ENCODE measurements at regions not wholly inside any gene's neighbourhood (a gene's known extent, or its start where the extent isn't known, plus 50 kb on each side); places are given as distances from the start of the nearest gene placed in this dataset.

DNA sequence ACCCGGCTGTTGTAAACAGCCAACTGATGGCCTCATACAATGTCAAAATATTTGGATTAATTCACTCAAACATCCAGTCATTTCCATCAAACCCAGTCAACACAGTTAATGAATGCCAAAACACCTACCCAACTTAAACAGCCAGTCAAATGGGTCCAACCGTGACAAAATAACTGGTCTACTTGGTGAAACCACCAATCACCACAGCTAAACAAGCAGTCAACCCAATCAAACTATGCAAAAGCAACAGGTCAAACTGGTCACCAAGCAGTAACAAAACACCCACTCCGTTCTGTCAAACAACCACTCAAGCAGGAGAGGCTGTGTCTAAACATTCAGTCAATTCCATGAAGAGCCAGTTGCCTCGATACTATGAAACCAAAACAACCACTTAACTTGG lies 119.2 kb downstream of the FOXD2 start:
- H3K4me1 ChIP-seq (ENCODE audit: insufficient read depth, low read length): no peaks in the 10 kb centered on the region; the same call in 1 of the 2 replicates
- H3K36me3 ChIP-seq (ENCODE audit: insufficient read depth, low read depth, low read length): no peaks in the 10 kb centered on the region
- no peak overlapping the region for H3K4me3 ChIP-seq (ENCODE audit: low read length)
- H3K9ac ChIP-seq (ENCODE audit: low read depth, low read length): no peak overlapping the region
- H3K9me3 ChIP-seq (ENCODE audit: insufficient read depth, low read depth, low read length): no peaks in the 10 kb centered on the region
- H3K27ac ChIP-seq (ENCODE audit: low read length): no peak overlapping the region
- H3K27me3 ChIP-seq (ENCODE audit: insufficient read depth, low read length): peaks cover 30% of the 10 kb centered on the region; the same call in 1 of the 2 replicates

DNA sequence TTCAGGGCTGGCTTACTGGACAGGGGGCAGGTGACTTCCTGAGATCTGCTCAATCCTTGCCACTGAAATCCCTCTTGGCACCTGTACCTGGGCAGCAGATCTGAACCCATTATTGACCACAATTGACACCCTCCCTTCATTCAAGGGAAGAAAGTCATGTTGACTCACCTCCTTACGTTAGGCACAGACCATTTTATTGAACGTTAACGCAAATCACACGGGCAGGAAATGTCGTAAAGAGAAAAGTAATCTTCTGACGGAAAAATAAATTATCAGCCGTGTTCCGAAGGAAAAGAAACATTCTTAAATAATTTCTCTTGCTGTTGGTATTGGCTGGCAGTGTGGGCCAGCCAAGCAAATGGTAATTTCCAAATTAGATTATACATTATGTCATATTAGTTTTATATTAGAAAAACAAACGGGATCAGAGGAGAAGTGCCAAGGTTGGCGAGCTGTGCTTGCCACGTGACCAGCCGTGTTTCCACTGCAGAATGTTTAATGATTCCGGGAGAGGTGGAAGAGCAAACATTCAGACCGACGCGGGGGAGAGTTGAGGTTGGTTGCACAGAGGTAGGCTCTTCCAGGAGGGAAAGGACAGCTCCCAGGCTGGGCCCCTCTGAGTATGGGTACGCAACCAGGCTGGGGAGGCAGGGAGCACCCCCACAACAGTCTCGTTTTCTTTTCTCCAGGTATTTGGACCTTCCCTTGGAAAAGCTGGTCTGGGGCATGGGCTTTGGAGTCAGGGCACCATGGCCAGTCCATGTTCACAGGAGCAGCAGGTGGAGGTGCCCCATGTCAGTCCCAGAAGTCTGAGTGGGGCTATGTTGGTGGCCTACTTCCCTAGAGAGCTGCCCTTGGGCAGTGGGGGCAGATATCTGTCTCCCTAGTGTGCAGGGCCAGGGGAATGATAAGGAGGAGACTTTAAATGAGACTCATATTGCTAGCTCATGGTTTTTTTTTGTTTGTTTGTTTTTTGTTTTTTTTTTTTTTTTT lies 121.1 kb downstream of the FOXD2 start:
- no peaks in the 10 kb centered on the region for H3K9me3 ChIP-seq (ENCODE audit: insufficient read depth, low read depth, low read length)
- peaks cover 3% of the 10 kb centered on the region; the same call in 1 of the 2 replicates for H3K4me1 ChIP-seq (ENCODE audit: insufficient read depth, low read length)
- H3K27me3 ChIP-seq (ENCODE audit: insufficient read depth, low read length): peaks cover 40% of the 10 kb centered on the region
- no peak overlapping the region for H3K4me3 ChIP-seq (ENCODE audit: low read length)
- H3K9ac ChIP-seq (ENCODE audit: low read depth, low read length): no peak overlapping the region
- H3K36me3 ChIP-seq (ENCODE audit: insufficient read depth, low read depth, low read length): no peaks in the 10 kb centered on the region
- H3K27ac ChIP-seq (ENCODE audit: low read length): no peak overlapping the region

GRCh38 chr1:47559944-47560695 lies 122.3 kb downstream of the FOXD2 start:
- Histone ChIP-seq H3K27ac (ENCODE audit: low read length) (no peak overlapping the region), H3K4me1 (ENCODE audit: insufficient read depth, low read length) (peaks cover 12% of the 10 kb centered on the region; the same call in 1 of the 2 replicates), H3K27me3 (ENCODE audit: insufficient read depth, low read length) (peaks cover 33% of the 10 kb centered on the region; the same call in 1 of the 2 replicates), H3K36me3 (ENCODE audit: insufficient read depth, low read depth, low read length) (no peaks in the 10 kb centered on the region), H3K9me3 (ENCODE audit: insufficient read depth, low read depth, low read length) (no peaks in the 10 kb centered on the region), H3K4me3 (ENCODE audit: low read length) (no peak overlapping the region), H3K9ac (ENCODE audit: low read depth, low read length) (no peak overlapping the region)

DNA sequence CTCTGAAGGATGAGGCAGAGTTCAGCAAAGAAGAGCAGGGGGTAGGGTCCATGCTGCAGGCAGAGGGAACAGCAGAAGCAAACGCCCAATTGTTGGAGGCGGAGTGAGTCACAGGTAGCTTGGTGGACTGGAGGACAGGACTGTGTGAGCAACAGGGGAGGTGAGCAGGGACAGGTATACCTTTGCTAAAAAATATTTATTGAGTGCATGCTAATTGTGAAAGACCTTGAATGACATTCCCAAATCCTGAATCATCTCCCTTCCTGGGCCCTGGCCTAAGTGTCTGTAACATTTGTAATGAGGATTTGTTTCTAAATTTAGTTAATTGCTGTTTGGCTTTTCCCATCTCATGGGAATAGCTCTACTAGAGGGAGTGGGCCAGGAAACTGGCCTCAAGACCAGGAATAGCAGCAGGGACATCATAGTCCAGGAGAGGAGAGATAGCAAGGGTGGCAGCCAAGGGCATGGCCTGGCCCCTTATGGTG lies 123.7 kb downstream of the FOXD2 start:
- peaks cover 17% of the 10 kb centered on the region; the same call in 1 of the 2 replicates for H3K4me1 ChIP-seq (ENCODE audit: insufficient read depth, low read length)
- no peaks in the 10 kb centered on the region for H3K36me3 ChIP-seq (ENCODE audit: insufficient read depth, low read depth, low read length)
- H3K9ac ChIP-seq (ENCODE audit: low read depth, low read length): no peak overlapping the region
- H3K4me3 ChIP-seq (ENCODE audit: low read length): no peak overlapping the region
- no peaks in the 10 kb centered on the region for H3K9me3 ChIP-seq (ENCODE audit: insufficient read depth, low read depth, low read length)
- H3K27me3 ChIP-seq (ENCODE audit: insufficient read depth, low read length): peaks cover 30% of the 10 kb centered on the region; the same call in 1 of the 2 replicates
- H3K27ac ChIP-seq (ENCODE audit: low read length): no peak overlapping the region

- Histone ChIP-seq H3K36me3 (ENCODE audit: insufficient read depth, low read depth, low read length) (no peaks in the 10 kb centered on the region), H3K9ac (ENCODE audit: low read depth, low read length) (no peak overlapping the region), H3K4me3 (ENCODE audit: low read length) (no peak overlapping the region), H3K27me3 (ENCODE audit: insufficient read depth, low read length) (peaks cover 25% of the 10 kb centered on the region; the same call in 1 of the 2 replicates), H3K27ac (ENCODE audit: low read length) (no peak overlapping the region), H3K4me1 (ENCODE audit: insufficient read depth, low read length) (peaks cover 17% of the 10 kb centered on the region; the same call in 1 of the 2 replicates), H3K9me3 (ENCODE audit: insufficient read depth, low read depth, low read length) (no peaks in the 10 kb centered on the region)
Measured at GRCh38 chr1:47562147-47562546, 124.3 kb downstream of the FOXD2 start.

DNA sequence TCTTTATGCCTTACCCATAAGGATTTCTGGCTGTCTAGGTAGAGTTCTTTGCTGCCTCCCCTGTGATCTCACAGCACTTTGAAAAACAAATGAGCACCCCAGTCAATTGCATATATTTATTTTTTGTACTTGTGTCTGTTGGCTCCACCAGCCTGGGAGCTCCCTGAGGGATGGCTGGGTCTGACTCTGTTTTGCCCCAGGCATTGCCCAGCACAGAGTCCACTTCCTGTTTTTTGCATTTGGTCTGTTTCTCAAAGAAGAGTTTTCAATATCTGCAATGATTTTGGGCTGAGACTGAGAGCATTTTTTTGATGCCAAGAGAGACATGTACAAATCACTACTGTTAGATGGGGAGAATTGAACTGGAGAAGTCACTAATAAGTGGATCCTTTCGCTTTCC lies 125.0 kb downstream of the FOXD2 start:
- no peaks in the 10 kb centered on the region for H3K36me3 ChIP-seq (ENCODE audit: insufficient read depth, low read depth, low read length)
- H3K27ac ChIP-seq (ENCODE audit: low read length): no peak overlapping the region
- H3K4me3 ChIP-seq (ENCODE audit: low read length): no peak overlapping the region
- H3K9ac ChIP-seq (ENCODE audit: low read depth, low read length): no peak overlapping the region
- H3K4me1 ChIP-seq (ENCODE audit: insufficient read depth, low read length): peaks cover 17% of the 10 kb centered on the region; the same call in 1 of the 2 replicates
- no peaks in the 10 kb centered on the region for H3K9me3 ChIP-seq (ENCODE audit: insufficient read depth, low read depth, low read length)
- peaks cover 19% of the 10 kb centered on the region; the same call in 1 of the 2 replicates for H3K27me3 ChIP-seq (ENCODE audit: insufficient read depth, low read length)

DNA sequence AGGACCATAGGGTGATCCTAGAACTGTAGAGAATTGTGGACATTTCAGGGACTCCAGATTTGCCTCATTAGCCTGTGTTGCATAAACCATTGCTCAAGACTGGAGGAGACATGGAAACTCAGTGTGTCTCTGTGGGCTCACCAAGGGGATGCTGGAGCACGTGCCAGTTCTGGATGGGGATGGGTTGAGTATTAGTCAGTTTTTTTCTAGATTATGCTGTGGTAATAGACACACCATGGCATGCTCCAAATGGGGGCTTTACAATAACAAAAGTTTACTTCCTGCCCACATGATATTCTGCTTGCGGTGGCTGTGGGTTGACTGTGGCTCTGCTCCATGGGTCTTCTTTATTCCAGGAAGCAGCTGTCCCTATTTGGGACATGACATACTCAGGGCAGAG lies 125.4 kb downstream of the FOXD2 start:
- no peak overlapping the region for H3K27ac ChIP-seq (ENCODE audit: low read length)
- peaks cover 15% of the 10 kb centered on the region; the same call in 1 of the 2 replicates for H3K27me3 ChIP-seq (ENCODE audit: insufficient read depth, low read length)
- H3K4me3 ChIP-seq (ENCODE audit: low read length): no peak overlapping the region
- H3K36me3 ChIP-seq (ENCODE audit: insufficient read depth, low read depth, low read length): no peaks in the 10 kb centered on the region
- peaks cover 17% of the 10 kb centered on the region; the same call in 1 of the 2 replicates for H3K4me1 ChIP-seq (ENCODE audit: insufficient read depth, low read length)
- H3K9me3 ChIP-seq (ENCODE audit: insufficient read depth, low read depth, low read length): no peaks in the 10 kb centered on the region
- no peak overlapping the region for H3K9ac ChIP-seq (ENCODE audit: low read depth, low read length)

DNA sequence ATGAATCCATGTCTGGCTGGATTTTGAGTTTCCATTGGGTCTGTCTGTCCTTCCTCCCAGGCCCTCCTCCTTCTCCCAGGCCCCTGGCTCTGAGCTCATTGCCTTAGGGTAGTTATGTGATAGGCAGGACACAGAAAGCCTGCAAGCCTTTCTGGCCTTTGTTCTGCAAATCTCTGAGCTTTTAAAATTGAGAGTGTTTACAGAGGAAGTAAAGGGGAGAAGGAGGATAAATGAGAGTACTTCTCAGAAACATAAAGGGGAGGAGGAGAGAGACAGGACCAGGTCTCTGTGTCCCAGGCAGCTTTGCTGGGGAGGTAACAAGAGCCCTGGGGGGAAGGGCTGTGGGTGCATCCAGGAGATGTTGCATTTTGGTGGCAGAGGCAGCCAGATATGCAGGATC lies 126.7 kb downstream of the FOXD2 start:
- Histone ChIP-seq H3K27ac (ENCODE audit: low read length) (no peak overlapping the region), H3K9ac (ENCODE audit: low read depth, low read length) (no peak overlapping the region), H3K4me1 (ENCODE audit: insufficient read depth, low read length) (peaks cover 21% of the 10 kb centered on the region; the same call in 1 of the 2 replicates), H3K36me3 (ENCODE audit: insufficient read depth, low read depth, low read length) (no peaks in the 10 kb centered on the region), H3K4me3 (ENCODE audit: low read length) (0 out of 2 replicates have a peak overlapping the region, but pooled peaks have one; percentile 4), H3K27me3 (ENCODE audit: insufficient read depth, low read length) (peaks cover 15% of the 10 kb centered on the region; the same call in 1 of the 2 replicates), H3K9me3 (ENCODE audit: insufficient read depth, low read depth, low read length) (no peaks in the 10 kb centered on the region)

GRCh38 chr1:47565092-47565491 lies 127.2 kb downstream of the FOXD2 start:
- Histone ChIP-seq H3K27ac (ENCODE audit: low read length) (no peak overlapping the region), H3K4me3 (ENCODE audit: low read length) (0 out of 2 replicates have a peak overlapping the region, but pooled peaks have one; percentile 4), H3K9me3 (ENCODE audit: insufficient read depth, low read depth, low read length) (no peaks in the 10 kb centered on the region), H3K4me1 (ENCODE audit: insufficient read depth, low read length) (peaks cover 25% of the 10 kb centered on the region; the same call in 1 of the 2 replicates), H3K9ac (ENCODE audit: low read depth, low read length) (no peak overlapping the region), H3K36me3 (ENCODE audit: insufficient read depth, low read depth, low read length) (no peaks in the 10 kb centered on the region), H3K27me3 (ENCODE audit: insufficient read depth, low read length) (peaks cover 17% of the 10 kb centered on the region; the same call in 1 of the 2 replicates)

GRCh38 chr1:47565676-47566075 lies 127.8 kb downstream of the FOXD2 start:
- H3K27me3 ChIP-seq (ENCODE audit: insufficient read depth, low read length): peaks cover 22% of the 10 kb centered on the region; the same call in 1 of the 2 replicates
- no peak overlapping the region for H3K4me3 ChIP-seq (ENCODE audit: low read length)
- H3K9me3 ChIP-seq (ENCODE audit: insufficient read depth, low read depth, low read length): no peaks in the 10 kb centered on the region
- H3K36me3 ChIP-seq (ENCODE audit: insufficient read depth, low read depth, low read length): no peaks in the 10 kb centered on the region
- H3K9ac ChIP-seq (ENCODE audit: low read depth, low read length): no peak overlapping the region
- H3K4me1 ChIP-seq (ENCODE audit: insufficient read depth, low read length): peaks cover 27% of the 10 kb centered on the region; the same call in 1 of the 2 replicates
- no peak overlapping the region for H3K27ac ChIP-seq (ENCODE audit: low read length)

GRCh38 chr1:47568763-47569162 lies 130.9 kb downstream of the FOXD2 start:
- Histone ChIP-seq H3K4me3 (ENCODE audit: low read length) (no peak overlapping the region), H3K9ac (ENCODE audit: low read depth, low read length) (no peak overlapping the region), H3K27ac (ENCODE audit: low read length) (no peak overlapping the region), H3K27me3 (ENCODE audit: insufficient read depth, low read length) (peaks cover 29% of the 10 kb centered on the region), H3K36me3 (ENCODE audit: insufficient read depth, low read depth, low read length) (no peaks in the 10 kb centered on the region), H3K4me1 (ENCODE audit: insufficient read depth, low read length) (peaks cover 36% of the 10 kb centered on the region; the same call in 1 of the 2 replicates), H3K9me3 (ENCODE audit: insufficient read depth, low read depth, low read length) (no peaks in the 10 kb centered on the region)
